ENCODE measurements at regions not wholly inside any gene's neighbourhood (a gene's known extent, or its start where the extent isn't known, plus 50 kb on each side); places are given as distances from the start of the nearest gene placed in this dataset.

- TF ChIP-seq POLR2AphosphoS5 (IDR thresholded peaks at IDR 0.05; ENCODE audit: low read depth, low read length) (no peak), POLR2A (IDR thresholded peaks at IDR 0.05; ENCODE audit: low read depth, low read length) (no peak), TAF1 (IDR thresholded peaks at IDR 0.05; ENCODE audit: borderline replicate concordance, low read depth, low read length) (no peak)
- DNase-seq (ENCODE audit: insufficient read length), result no peak
- no peak for FAIRE-seq
Observed at GRCh38 chr3:69594286-69594685, 145.0 kb upstream of the MITF start.

DNA sequence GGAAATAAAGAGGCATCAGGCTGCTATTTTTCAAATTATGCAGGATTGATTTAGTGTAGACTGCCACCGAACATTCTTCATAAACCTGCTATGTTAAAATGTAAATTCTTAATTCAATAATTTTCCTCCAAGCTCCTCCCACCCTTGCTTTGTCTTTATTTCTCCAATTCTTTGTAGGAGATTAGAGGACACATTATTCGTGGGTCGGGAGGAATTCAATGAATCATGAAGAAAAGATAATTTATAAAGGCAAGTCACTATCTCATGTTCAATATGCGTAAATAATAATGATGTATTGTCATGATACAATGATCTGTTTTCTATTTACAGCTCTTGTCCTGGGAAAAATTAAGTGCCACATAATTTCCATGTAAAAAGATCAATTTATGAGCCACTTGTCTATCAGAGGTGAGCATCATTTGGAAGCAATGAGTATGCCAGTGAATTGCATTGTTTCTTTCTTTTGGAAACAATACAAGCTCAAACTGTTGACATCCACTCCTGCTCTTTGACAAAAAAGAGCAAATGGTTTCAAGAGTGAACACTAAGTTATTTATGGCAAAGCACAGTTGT lies 148.0 kb upstream of the MITF start:
- no peak for TF ChIP-seq POLR2AphosphoS5 (IDR thresholded peaks at IDR 0.05; ENCODE audit: low read depth, low read length)
- no peak for TF ChIP-seq POLR2A (IDR thresholded peaks at IDR 0.05; ENCODE audit: low read depth, low read length)
- no peak for TF ChIP-seq TAF1 (IDR thresholded peaks at IDR 0.05; ENCODE audit: borderline replicate concordance, low read depth, low read length)
- no peak for FAIRE-seq
- no peak for DNase-seq (ENCODE audit: insufficient read length)

GRCh38 chr3:69590111-69590510 lies 149.2 kb upstream of the MITF start:
- FAIRE-seq, result no peak
- TF ChIP-seq POLR2AphosphoS5 (IDR thresholded peaks at IDR 0.05; ENCODE audit: low read depth, low read length), result no peak
- no peak for TF ChIP-seq TAF1 (IDR thresholded peaks at IDR 0.05; ENCODE audit: borderline replicate concordance, low read depth, low read length)
- no peak for TF ChIP-seq POLR2A (IDR thresholded peaks at IDR 0.05; ENCODE audit: low read depth, low read length)

DNA sequence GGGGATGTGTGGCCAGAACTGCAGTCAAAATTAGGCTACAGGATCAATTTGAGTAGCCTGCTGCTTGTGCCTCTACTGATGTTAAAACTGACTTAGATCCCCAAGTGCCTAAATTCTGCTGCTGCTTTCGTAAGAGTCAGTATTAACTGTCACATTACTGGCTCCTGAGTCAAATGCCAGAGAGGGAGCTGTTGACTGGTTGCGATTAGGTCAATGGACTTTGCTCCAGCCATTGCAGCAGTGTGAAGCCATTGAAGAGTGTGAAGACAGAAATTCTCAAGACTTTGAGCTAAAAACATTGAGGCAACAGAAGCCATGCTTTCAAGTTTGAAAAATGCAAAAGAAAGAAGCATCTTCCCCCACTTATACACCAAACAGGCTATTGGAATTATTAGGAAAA lies 151.1 kb upstream of the MITF start:
- FAIRE-seq, result no peak
- DNase-seq (ENCODE audit: insufficient read length), result no peak

More at GRCh38 chr3:69590111-69590510, 149.2 kb upstream of the MITF start:
- DNase-seq (ENCODE audit: insufficient read length), result no peak

GRCh38 chr3:69585472-69585871 lies 153.8 kb upstream of the MITF start:
- DNase-seq (ENCODE audit: insufficient read length) (no peak), FAIRE-seq (no peak)
- TF ChIP-seq TAF1 (IDR thresholded peaks at IDR 0.05; ENCODE audit: borderline replicate concordance, low read depth, low read length) (no peak), POLR2A (IDR thresholded peaks at IDR 0.05; ENCODE audit: low read depth, low read length) (no peak), POLR2AphosphoS5 (IDR thresholded peaks at IDR 0.05; ENCODE audit: low read depth, low read length) (no peak)

More for the DNA sequence above, 151.1 kb upstream of the MITF start:
- no peak for TF ChIP-seq POLR2A (IDR thresholded peaks at IDR 0.05; ENCODE audit: low read depth, low read length)
- TF ChIP-seq POLR2AphosphoS5 (IDR thresholded peaks at IDR 0.05; ENCODE audit: low read depth, low read length), result no peak
- no peak for TF ChIP-seq TAF1 (IDR thresholded peaks at IDR 0.05; ENCODE audit: borderline replicate concordance, low read depth, low read length)

- no peak for DNase-seq (ENCODE audit: insufficient read length)
- TF ChIP-seq POLR2AphosphoS5 (IDR thresholded peaks at IDR 0.05; ENCODE audit: low read depth, low read length) (no peak), POLR2A (IDR thresholded peaks at IDR 0.05; ENCODE audit: low read depth, low read length) (no peak), TAF1 (IDR thresholded peaks at IDR 0.05; ENCODE audit: borderline replicate concordance, low read depth, low read length) (no peak)
- FAIRE-seq, result no peak
Observed at GRCh38 chr3:69582044-69582443, 157.2 kb upstream of the MITF start.

GRCh38 chr3:69579306-69580041 lies 159.8 kb upstream of the MITF start:
- no peak for TF ChIP-seq TAF1 (IDR thresholded peaks at IDR 0.05; ENCODE audit: borderline replicate concordance, low read depth, low read length)
- no peak for TF ChIP-seq POLR2AphosphoS5 (IDR thresholded peaks at IDR 0.05; ENCODE audit: low read depth, low read length)
- no peak for TF ChIP-seq POLR2A (IDR thresholded peaks at IDR 0.05; ENCODE audit: low read depth, low read length)
- FAIRE-seq (no peak), DNase-seq (ENCODE audit: insufficient read length) (no peak)

- FAIRE-seq (no peak), DNase-seq (ENCODE audit: insufficient read length) (no peak)
- TF ChIP-seq TAF1 (IDR thresholded peaks at IDR 0.05; ENCODE audit: borderline replicate concordance, low read depth, low read length) (no peak), POLR2AphosphoS5 (IDR thresholded peaks at IDR 0.05; ENCODE audit: low read depth, low read length) (no peak), POLR2A (IDR thresholded peaks at IDR 0.05; ENCODE audit: low read depth, low read length) (no peak)
Observed at GRCh38 chr3:69569520-69569919, 169.7 kb upstream of the MITF start.

DNA sequence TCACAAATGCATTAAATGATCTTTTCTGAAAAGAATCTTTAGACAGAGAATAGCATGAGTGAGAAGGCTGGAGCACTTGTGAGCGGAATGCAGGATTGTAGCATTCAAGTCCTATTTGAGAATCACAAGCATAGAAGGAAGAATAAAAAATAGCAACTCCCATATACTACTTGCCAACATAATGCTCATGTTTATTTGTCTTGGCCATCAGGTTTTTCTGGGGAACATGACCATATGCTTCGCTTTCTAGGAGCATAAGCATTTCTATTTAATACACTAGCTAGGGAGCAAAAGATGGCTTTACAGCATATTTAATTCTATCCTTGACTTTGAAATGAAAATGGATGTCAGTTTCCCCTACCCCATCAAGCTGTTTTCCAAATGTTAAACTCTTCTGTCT lies 170.3 kb upstream of the MITF start:
- FAIRE-seq (no peak), DNase-seq (ENCODE audit: insufficient read length) (no peak)
- no peak for TF ChIP-seq POLR2A (IDR thresholded peaks at IDR 0.05; ENCODE audit: low read depth, low read length)

- TF ChIP-seq POLR2AphosphoS5 (IDR thresholded peaks at IDR 0.05; ENCODE audit: low read depth, low read length) (no peak), TAF1 (IDR thresholded peaks at IDR 0.05; ENCODE audit: borderline replicate concordance, low read depth, low read length) (no peak), POLR2A (IDR thresholded peaks at IDR 0.05; ENCODE audit: low read depth, low read length) (no peak)
- FAIRE-seq, result no peak
- DNase-seq (ENCODE audit: insufficient read length), result no peak
Observed at GRCh38 chr3:69568458-69568857, 170.8 kb upstream of the MITF start.

- TF ChIP-seq POLR2AphosphoS5 (IDR thresholded peaks at IDR 0.05; ENCODE audit: low read depth, low read length) (no peak), TAF1 (IDR thresholded peaks at IDR 0.05; ENCODE audit: borderline replicate concordance, low read depth, low read length) (no peak), POLR2A (IDR thresholded peaks at IDR 0.05; ENCODE audit: low read depth, low read length) (no peak)
- no peak for DNase-seq (ENCODE audit: insufficient read length)
- FAIRE-seq, result no peak
Observed at GRCh38 chr3:69567710-69568052, 171.6 kb upstream of the MITF start.

- no peak for DNase-seq (ENCODE audit: insufficient read length)
- TF ChIP-seq POLR2AphosphoS5 (IDR thresholded peaks at IDR 0.05; ENCODE audit: low read depth, low read length), result no peak
- TF ChIP-seq POLR2A (IDR thresholded peaks at IDR 0.05; ENCODE audit: low read depth, low read length), result no peak
- no peak for TF ChIP-seq TAF1 (IDR thresholded peaks at IDR 0.05; ENCODE audit: borderline replicate concordance, low read depth, low read length)
- no peak for FAIRE-seq
Observed at GRCh38 chr3:69567023-69567709, 172.1 kb upstream of the MITF start.

Measured in GM12892 (cell line).